Kidney tubule cell (primary cell): ENCODE measurements at regions not wholly inside any gene's neighbourhood (a gene's known extent, or its start where the extent isn't known, plus 50 kb on each side); places are given as distances from the start of the nearest gene placed in this dataset.

Source experiments
- DNase-seq: peaks from one replicate; pipeline ENCODE4 v3.0.0-alpha.2; 2018; ENCODE audit warnings: low spot score

DNA sequence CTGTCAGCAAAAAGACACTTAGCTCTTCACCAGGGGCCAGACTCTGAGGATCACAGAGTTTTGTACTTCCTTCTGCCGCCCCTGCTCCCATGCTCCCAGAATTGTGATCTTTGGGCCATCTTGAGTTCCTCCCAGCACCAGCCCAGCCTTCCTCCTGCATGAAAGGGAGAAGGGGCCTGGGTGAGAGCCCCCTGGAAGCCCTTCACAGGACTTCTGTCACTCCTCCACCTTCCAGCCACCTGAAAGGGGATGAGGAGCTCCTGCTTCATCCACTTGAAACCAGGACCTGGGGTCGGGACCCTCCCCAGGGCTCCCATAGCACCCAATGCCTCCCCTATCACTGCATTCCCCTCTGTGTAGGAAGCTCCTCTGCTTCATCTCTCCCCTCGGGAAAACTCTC is 174.2 kb downstream of the BUD13 start:
- DNase-seq = no peak

DNA sequence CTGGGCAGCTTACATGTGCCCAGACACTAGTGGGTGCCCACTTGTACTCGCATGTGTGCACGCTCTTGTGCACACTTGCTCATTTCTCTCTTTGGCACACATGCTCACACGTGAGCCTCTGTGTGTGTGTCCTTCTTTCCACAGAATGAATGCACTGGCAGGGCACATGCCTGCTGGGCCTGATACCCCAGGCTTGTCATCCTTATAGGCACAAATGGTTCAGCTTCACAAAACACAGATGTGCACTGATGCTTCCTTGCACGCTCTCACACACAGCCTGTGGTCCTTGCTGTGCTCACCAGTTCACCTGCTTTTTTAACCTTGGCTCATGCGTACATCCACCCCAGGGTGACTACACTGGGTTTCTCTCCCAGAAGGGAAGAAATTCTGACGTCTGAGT is 174.8 kb downstream of the BUD13 start:
- DNase-seq = no peak

DNA sequence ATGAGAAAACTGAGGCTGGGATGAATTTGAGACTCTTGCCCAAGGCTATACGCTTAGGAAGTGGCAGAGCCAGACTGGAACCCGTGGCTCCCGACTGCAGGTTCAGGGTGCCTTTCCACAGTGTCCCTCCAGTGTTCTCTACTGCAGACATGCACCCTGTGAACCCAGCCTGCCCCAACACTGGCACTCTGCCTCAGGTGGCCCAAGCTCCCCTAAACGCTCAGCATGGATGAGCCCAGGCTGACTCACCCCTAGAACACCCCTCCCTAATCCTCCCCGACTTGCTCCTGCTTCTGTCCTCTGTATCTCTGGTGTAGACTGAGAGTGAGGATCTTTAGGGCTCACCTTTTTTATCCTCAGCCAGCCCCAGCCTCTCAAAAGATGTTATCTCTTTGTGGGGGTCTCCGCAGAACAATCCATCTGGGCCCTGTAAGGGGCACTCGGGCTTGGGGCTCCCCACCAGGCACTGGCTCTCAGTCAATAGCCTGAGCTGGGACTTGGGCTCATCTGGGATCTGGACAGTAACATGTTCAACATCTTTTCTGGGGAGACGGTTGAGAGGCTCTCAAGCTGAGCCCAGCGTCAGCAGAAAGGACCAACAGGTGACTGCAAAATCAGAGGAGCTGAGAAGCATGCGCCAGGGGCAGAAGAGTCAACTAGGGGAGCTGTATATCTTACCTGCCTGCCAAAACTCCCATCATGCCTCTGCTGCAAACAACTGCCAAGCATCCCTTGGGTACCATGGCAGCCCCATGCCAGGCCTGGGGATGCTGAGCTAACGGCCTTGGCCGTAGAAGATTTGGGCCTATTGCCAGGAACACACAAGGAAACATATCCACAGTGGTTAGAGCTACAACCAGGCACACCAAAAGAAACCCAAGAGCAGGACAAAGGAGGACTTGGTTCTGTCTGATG is 176.2 kb downstream of the BUD13 start:
- DNase-seq = no peak

DNA sequence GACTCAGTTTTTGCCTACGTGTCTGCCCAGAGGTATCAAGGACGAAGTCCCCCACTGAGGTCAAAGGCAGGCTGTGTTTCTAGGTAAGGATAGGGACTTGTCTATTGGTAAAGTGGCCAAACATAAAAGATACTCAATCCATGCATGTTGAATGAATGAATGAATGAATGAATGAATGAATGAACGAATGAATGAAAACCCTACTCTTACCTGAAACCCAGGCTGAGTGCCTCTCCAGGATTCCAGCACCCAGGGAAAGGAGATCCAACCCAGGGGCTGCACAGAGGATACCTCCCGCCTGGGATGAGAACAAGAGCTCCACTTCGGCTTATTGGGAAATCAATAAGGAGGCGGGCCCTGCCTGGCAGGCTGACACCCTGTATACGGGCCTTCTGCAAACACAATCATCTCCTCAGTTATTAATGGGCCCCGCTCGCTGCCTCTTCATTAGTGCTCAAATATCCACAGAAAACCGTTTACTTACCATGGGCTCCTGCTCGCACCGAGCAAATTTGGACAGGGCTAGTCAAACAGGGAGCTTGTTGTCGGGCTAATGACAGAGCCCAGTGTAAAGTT is 177.4 kb downstream of the BUD13 start:
- no peak for DNase-seq

DNA sequence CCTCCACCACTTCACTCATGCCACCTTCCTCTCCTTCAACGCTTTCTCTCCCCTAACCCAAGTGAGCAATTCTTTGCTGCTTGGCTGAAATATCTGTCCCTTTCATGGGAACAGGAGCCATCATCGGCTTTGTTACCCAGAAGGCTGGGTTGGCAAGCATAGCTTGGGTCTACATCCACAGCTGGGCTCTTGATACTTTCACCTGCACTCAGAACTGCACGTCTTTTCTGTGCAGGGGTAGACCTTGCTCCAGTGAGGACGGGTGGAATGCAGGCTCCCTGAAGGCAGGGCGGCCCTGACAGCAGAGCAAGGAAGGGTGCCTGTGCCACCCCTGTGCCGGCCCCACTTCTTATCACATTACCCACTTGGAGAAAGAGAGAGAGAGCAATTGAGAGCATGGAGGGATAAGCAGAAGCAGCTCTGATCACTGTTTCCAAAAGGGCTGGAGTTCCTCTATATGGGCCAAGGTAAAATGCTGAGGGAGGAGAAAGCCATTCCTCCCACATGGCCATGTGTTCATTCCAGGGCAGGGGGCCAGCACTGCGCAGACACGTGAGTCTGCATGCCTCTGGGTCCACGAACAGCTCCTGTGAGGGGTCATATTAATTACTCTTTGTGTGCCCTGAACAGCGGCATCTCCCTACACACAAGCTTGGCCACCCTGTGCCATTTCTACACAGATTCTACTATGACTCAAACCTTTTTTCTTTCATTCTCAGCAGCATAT is 181.8 kb downstream of the BUD13 start:
- no peak for DNase-seq

DNA sequence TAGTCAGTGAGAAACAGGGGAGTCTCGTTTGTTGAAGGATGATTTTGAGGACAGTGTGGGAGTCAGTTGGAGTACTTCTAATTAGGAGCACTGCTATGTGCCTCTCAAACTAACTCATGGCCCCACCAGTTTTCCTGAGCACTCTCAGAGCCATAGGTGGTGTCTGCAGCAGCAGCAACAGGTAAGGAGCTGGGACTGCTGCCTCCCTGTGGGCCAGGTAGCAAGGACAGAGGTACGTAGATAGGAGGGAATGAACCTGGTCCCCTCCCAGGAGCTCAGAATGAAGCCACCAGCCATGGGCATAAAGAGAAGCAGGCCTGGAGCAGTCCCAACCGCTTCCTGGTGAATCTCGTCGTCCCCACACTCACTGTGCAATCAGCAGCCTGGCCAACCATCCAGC is 183.4 kb downstream of the BUD13 start:
- no peak for DNase-seq

DNA sequence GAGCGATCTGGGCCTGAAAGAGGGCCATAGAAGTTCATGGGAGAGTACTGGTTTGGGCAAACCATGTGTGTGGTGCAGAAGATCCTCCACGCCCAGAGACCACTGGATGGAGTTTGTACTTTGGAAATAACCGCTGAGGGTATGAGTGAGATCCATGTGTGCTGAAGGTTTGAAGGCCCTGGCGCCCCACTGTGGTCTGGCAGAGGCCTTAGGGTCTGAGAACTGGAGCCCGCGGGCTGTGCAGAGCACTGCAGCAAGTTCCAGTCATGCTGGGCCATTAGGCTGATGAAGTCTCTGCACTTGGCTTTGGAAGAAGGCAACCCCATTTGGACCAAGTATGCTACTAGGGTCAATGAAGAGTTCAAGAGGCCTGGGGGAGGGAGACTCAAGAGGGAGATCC is 186.4 kb downstream of the BUD13 start:
- no peak for DNase-seq

DNA sequence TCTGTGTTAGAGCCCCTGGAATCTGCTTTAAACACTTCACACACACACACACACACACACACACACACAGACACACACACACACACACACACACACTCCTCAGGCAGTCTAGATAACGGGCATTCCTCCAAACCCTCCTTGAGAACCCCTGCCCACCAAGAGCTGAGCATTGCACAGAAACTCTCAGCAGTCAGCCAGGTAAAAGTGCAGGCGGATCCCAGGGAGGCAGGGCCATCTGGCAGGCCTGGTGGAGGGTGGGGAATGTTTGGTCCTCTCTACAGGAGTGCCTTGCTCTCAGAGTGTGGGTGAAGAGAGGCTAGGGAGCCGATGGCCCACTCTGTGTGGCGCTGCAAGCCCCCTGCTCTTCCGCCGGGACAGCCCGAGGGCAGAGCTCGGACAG is 190.2 kb downstream of the BUD13 start:
- DNase-seq = no peak

DNA sequence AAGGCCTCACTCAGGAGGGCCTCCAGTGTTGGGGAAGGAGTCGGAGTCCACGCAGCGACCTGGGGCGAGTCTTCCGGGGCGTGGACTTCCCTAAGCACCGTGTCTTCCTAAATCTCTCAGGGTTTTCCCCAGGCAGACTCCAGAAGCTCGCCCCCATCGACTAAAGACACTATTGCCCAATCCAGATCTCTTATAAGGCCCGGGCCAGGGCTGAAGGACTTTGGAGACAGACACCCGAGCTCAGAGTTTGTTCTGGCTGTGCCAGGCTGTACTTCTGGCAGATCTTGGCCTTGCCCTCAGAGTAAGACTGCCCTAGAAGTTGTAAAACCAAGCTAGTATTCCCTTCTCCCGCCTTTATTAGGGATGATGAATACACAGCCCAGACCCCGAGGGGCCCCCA is 191.4 kb downstream of the BUD13 start:
- DNase-seq = no peak

DNA sequence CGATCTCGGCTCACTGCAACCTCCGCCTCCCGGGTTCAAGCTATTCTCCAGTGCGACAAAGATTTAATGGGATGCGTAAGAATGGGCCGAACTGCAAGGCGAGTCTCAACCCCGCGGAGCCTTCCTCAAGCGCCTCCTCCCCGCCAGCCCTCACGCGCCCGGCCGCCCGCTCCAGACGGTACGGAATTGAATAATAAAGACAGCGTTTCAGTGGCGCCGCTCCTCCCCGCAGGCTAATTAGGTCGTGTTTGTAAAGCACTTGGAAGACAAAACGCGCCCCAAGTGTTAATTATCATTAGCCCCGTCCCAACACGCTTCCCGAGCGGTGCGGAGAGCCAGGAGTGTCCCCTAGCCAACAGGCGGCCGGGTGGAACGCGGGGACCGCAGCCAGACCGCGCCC is 192.0 kb downstream of the BUD13 start:
- DNase-seq = no peak

DNA sequence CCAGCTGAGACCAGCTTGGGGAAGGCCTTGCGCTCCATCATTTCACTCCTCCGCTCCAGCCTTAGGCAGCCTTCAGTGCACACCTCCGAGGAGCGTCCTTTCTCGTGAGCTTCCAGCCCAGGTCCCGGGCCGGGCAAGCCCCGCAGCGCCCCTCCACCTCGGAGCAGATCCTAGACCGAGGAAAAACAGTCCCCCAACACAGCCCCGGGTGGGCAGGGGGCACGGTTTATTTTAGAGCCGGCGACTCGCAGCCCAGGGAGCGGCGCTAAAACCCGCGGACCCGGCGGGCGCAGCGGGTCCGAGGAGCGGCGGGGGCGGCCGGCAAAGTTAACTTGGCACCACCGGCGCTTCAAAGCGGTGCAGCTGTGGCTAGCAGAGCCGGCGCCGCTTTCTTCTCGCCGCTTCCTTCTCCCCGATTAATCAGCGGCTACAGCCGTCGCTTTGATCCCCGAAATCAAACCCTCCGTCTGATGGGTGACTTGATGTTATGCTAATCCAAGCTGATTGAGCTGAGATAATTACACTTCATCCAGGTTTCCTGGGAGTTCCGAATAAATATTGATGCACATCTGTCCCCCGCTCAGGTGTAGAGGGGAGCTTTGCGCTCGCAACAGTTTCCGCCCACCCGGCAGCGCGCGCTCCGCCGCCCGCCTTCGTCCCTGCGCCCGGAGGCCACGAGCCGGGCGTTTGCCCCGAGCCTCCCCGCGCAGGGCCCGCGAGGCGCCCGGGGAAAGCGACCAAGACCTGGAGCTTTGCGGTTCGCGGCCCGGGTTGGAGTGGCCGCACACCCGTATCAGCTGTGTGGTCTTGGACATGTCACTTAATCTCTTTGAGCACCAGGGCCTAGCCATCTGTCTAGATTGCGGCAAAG is 192.7 kb downstream of the BUD13 start:
- no peak for DNase-seq

DNA sequence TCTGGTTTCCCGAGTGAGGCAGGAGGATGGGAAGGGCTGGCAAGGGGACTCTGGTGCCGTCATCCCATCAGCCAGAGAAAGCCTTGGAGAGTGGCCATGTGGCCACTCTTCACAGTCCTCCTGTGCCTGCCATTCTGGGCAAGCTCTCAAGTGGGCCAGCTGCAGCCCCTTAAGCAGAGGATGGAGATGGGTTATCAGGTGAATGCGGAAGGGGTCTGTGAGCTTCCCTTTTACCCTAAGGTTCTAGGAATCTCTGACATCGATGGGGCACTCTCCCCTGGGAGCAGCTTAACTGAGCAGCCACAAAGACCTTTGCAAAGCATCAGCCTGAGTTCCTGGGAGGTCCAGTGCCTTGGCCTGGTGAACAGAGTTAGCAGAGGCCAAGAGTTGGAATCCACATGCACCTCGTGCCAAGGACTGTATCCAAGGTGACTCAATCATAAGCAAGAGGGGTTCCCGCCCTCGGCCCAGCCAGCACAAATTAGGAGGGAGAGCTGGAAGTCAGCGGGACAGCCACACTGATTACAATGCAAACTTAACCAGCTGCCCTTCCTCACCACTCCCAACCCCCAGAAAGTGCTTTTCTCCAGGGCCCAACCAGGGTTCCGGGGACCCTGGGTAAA is 193.6 kb downstream of the BUD13 start:
- no peak for DNase-seq

DNA sequence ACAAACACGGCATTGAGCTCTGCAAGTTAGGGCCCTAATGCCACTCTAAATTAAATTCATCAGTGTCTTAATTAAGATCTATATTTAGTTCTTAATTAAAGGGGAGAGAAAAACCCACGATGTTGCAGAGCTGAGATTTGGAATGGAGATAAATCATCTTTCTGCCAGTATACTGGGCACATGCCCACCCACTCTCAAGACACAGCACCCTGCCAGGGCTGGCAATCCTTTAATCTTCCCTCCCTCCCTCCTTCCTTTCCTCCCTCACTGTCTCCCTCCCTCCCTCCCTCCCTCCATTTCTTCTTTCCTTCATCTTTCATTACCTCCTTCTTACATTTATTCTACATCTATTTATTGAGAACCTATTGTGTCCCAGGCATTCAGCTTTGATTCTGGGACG is 194.8 kb downstream of the BUD13 start:
- DNase-seq = no peak

DNA sequence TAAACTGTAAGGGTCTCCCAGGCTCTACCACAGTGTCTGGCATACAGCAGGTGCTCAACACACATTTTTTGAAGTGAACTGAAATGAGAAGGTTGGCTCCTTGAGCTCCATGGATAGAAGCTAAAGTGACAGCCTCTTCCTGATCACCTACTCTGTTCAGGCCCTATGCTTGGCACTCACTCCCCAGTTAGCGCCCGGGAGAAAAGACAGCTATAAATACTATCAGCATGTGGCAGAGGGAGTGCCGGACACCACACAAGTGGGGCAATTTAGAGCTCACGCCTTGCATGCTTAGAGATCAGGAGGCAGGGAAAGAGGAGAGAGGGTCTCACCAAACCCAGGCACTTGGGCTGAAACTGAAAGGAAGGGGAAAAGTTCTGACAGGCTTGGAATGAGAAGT is 195.5 kb downstream of the BUD13 start:
- DNase-seq = no peak

DNA sequence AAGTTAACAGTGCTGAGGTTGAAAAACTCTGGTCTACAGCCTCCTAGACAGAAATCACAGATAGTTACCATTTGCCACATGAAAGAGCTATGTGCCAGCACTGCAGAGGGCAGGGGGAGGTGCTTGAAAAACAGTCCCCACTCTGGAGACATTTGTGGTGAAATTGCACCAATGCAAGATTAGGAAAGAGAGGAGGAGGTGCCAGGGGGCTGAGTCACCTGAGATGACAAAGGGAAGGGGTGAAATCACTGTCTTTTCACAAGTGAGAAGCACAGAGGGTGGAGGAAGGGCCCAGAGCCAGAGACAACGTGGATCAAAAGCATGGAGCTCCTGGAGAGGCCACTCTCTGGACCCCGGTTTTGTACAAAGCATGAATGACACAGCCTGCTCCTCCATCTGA is 196.3 kb downstream of the BUD13 start:
- peak; percentile 41 for DNase-seq

DNA sequence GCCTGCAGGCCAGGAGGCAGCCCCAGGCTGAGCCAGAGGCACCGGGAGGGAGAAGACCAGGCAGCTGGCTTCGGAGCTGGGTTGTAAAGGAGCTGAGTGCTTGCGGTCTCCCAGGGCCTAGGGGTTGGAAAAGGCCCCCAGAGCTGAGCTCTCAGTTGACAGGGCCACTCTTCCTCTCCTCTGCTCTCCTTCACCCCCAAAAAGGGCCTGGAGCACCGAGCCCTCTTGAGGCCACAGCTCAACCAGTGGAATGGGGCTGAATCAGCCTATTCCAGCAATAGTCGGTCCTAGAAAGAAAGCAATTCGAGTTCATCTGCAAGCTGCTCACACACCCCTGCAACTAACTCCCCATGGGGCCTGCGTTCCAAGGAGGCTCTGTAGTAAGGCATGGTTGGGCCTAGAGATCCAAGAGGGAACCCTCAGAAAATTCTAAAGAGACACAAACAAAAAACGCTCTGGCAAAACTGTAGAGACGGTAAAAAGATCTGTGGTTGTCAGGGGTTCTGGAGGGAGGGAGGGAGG is 205.0 kb downstream of the BUD13 start:
- DNase-seq = no peak

DNA sequence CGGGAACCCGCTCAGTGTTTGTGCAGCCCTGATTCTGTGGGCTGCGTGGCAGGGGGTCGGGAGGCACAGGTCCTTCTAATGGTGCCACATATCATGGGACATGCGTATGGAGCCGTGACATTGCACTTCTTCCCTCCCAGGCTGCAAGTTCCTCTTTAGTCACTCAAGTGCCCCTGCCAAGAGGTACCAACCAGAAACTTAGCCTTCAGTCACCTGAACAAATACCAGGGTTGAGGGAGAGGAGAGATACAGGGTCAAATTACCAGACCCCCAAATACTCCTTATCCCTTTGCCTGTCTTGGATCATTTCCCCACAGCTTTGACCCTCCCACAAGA is 209.1 kb downstream of the BUD13 start:
- no peak for DNase-seq

DNA sequence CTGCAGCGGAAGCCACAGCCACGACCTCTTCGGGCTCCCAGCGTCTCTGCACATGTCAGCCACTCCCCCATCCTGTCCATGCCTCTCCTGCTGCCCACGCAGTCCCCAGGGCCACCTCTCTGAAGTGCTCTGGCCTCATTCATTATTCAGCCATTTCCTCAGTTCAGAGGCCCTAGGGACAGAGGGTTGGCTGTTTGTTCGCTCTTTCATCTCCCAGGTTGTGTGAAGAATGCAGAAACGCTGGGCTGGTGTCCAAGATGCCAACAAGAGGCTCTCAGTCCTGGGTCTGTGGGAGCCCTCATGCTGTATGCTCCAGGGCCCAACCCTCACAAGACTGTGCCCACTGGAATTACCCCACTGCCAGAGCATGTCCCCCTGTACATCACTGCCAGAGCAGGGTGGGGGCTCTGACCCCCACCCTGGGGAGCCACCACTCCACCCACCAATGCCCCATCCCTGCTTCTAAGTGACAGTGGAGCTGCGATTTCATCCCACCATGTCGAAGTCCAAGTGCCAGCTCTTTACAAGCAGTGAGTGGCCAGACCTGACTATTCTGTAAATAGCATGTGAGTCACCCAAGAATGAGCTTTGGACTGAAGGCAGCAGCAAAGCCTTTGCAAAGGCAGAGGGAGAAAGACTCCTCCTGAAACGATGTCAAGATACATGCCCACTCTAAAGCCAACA is 209.6 kb downstream of the BUD13 start:
- DNase-seq = no peak

DNA sequence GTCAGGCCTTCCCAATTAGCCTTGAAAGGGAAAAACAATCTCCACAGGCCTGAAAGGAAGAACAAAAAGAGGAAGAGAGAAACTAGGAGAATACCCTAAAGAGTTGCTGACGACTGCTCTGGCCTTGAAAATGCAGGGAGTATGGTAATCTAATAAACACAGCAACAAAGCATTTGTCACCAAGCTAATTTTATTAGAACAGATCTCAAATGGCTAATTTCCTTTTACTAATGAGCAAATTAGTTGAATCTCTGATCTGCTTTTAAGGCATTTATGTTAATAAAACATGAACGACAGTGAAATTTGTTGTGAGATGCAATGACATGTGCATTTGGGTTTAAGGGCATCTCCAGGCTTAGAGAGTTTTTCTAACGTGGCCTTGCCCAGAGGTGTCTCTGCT is 212.2 kb downstream of the BUD13 start:
- DNase-seq = no peak

DNA sequence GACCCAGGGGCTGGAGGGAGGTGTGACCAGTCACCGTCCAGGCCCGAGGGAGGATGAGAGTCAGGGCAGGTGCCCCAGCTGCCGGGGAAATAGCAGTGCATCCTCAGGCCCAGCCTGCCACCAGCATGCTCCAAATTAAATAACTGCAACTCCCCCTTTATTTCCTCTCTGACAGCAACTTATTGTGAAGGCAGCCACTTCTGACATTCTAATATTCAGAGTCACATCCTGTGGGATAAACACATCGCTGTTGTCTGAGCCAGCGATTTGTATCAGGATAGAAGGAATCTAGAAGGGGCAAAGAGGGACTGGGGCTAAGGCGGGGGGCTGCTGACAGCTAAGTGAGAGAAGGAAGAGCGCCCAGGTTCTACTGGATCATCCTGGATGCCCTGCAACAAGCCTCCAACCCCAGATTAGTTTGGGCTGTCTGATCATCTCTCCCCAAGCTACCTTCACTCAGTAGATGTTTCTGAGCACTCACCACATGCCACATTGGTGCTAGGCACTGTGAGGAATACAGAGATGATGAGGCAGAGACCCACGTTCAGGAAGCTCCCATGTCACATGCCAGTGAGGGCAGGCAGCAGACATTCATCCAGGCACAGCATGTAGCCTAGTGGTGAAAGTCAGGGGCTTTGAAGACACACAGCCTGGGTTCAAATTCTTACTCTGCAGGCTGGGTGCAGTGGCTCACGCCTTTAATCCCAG is 214.1 kb downstream of the BUD13 start:
- DNase-seq = no peak
